ENCODE measurements at regions not wholly inside any gene's neighbourhood (a gene's known extent, or its start where the extent isn't known, plus 50 kb on each side); places are given as distances from the start of the nearest gene placed in this dataset.

DNA sequence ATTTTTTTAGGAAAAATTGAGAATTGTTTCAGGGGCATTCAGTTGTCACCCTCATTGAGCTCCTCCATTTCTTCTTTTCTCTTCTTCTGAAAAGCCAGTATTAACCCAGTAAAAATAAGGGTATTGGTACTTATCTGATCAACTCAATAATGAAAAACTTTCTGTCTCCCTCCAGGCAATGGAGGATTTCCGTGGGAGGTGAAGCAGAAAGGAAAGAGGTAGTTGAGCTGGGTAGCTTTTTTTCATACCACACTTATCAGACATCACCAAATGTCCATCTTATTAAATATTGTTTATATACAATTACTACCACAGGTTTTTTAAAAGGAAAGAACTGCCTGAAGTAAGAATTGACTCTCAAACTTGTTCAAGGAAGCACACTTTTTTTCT lies 731.1 kb upstream of the ZNF608 start:
- no peaks in the 10 kb centered on the region for H3K36me3 ChIP-seq
- H3K27me3 ChIP-seq = no peaks in the 10 kb centered on the region
- no peak for ATAC-seq
- 82 to 95% (median 84%) methylated on average over 1 of the region's 1 CpG for WGBS, 4 donors
- H3K27ac ChIP-seq = no peak overlapping the region
- intact Hi-C loops (cut with DNase I) = no loop called here
- TF ChIP-seq POLR2A (IDR thresholded peaks at IDR 0.05) = no peak
- TF ChIP-seq CTCF (IDR thresholded peaks at IDR 0.05) = no peak
- no peaks in the 10 kb centered on the region for H3K9me3 ChIP-seq
- no peaks in the 10 kb centered on the region for H3K4me1 ChIP-seq
- no peak overlapping the region for H3K4me3 ChIP-seq
- no peak for DNase-seq

GRCh38 chr5:125478599-125478998 lies 732.2 kb upstream of the ZNF608 start:
- intact Hi-C loops (cut with DNase I) = no loop called here
- DNase-seq = no peak
- H3K27me3 ChIP-seq = no peaks in the 10 kb centered on the region
- H3K27ac ChIP-seq = no peak overlapping the region
- no peaks in the 10 kb centered on the region for H3K36me3 ChIP-seq
- no peak overlapping the region for H3K4me3 ChIP-seq
- no peak for ATAC-seq
- H3K4me1 ChIP-seq = no peaks in the 10 kb centered on the region
- WGBS, 4 donors = 97 to 100% (median 98%) methylated on average over 4 of the region's 4 CpGs
- no peaks in the 10 kb centered on the region for H3K9me3 ChIP-seq
- TF ChIP-seq POLR2A (IDR thresholded peaks at IDR 0.05) = no peak
- TF ChIP-seq CTCF (IDR thresholded peaks at IDR 0.05) = no peak

DNA sequence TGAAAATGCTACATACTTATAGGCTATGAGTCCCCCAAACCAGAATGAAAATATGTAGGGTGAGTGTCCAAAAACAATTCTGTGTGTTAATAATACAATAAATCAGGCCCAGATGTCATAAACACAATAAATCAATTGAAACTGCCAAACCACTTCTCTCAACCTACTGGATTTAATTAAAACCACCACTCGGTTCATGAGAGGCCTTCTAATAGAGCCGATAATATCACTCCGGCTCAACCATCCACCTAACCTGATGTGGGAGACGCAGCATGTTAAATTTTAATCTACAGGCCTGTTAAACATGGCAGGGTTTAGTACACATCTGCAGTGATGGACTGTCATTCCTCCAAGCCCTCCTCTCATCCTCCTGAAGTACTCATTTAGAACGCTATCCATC lies 734.5 kb upstream of the ZNF608 start:
- Histone ChIP-seq H3K9me3 (no peaks in the 10 kb centered on the region), H3K27ac (no peak overlapping the region), H3K4me3 (no peak overlapping the region), H3K27me3 (no peaks in the 10 kb centered on the region), H3K36me3 (no peaks in the 10 kb centered on the region), H3K4me1 (peaks cover 0 to 20% (median 5%) of the 10 kb centered on the region in 12 donors)
- DNase-seq (no peak), ATAC-seq (no peak)
- intact Hi-C loops (cut with DNase I) = no loop called here
- 75 to 90% (median 83%) methylated on average over 5 of the region's 5 CpGs for WGBS, 4 donors
- TF ChIP-seq POLR2A (IDR thresholded peaks at IDR 0.05) = no peak
- no peak for TF ChIP-seq CTCF (IDR thresholded peaks at IDR 0.05)

- H3K27me3 ChIP-seq = no peaks in the 10 kb centered on the region
- TF ChIP-seq CTCF (IDR thresholded peaks at IDR 0.05) (no peak), POLR2A (IDR thresholded peaks at IDR 0.05) (no peak)
- 76 to 85% (median 82%) methylated on average over 7 of the region's 7 CpGs for WGBS, 4 donors
- no peak overlapping the region for H3K27ac ChIP-seq
- H3K4me1 ChIP-seq = peaks cover 0 to 21% (median 6%) of the 10 kb centered on the region in 12 donors
- no peaks in the 10 kb centered on the region for H3K9me3 ChIP-seq
- H3K36me3 ChIP-seq = no peaks in the 10 kb centered on the region
- H3K4me3 ChIP-seq = no peak overlapping the region
- ATAC-seq (no peak), DNase-seq (no peak)
- intact Hi-C loops (cut with DNase I) = no loop called here
Measured at GRCh38 chr5:125481506-125482465, 735.3 kb upstream of the ZNF608 start.
